Mesendoderm (in vitro differentiated cells): ENCODE measurements at regions not wholly inside any gene's neighbourhood (a gene's known extent, or its start where the extent isn't known, plus 50 kb on each side); places are given as distances from the start of the nearest gene placed in this dataset.

ENCODE experiments used
- DNase-seq: peaks from one replicate; pipeline ENCODE4 v3.0.0; 2013
- H2AK5ac ChIP-seq: 2 replicates; pipeline ENCODE4 v1.6.1; 2013; ENCODE audit warnings: low read length, inconsistent platforms
- H2BK120ac ChIP-seq: 2 replicates; pipeline ENCODE4 v1.6.1; 2013; ENCODE audit warnings: low read depth, mild to moderate bottlenecking, low read length, moderate library complexity, mixed read lengths
- H2BK15ac ChIP-seq: replicated peaks from 2 replicates; pipeline ENCODE4 v1.6.1; 2013; ENCODE audit warnings: low read depth, mild to moderate bottlenecking, moderate library complexity
- H2BK5ac ChIP-seq: 2 replicates; pipeline ENCODE4 v1.6.1; 2013; ENCODE audit warnings: low read length, inconsistent platforms
- H3K18ac ChIP-seq: 2 replicates; pipeline ENCODE4 v1.6.1; 2013; ENCODE audit warnings: mild to moderate bottlenecking, low read length, mixed read lengths
- H3K23ac ChIP-seq: one replicate; pipeline ENCODE4 v1.6.1; 2013; ENCODE audit warnings: low read length
- H3K27ac ChIP-seq: 2 replicates; pipeline ENCODE4 v1.5.1; 2013; ENCODE audit warnings: low read depth, mild to moderate bottlenecking, inconsistent platforms, low read length, moderate library complexity
- H3K27me3 ChIP-seq: 2 replicates; pipeline ENCODE4 v1.6.1; 2013; ENCODE audit warnings: low read length, control low read depth, mild to moderate bottlenecking, inconsistent platforms; ENCODE audit not compliant: insufficient read depth, poor library complexity
- H3K36me3 ChIP-seq: 2 replicates; pipeline ENCODE4 v1.6.1; 2013; ENCODE audit warnings: low read length, inconsistent platforms; ENCODE audit not compliant: control insufficient read depth, insufficient read depth
- H3K4ac ChIP-seq: one replicate; pipeline ENCODE4 v1.6.1; 2013; ENCODE audit warnings: low read depth, mild to moderate bottlenecking, low read length, moderate library complexity
- H3K4me1 ChIP-seq: 2 replicates; pipeline ENCODE4 v1.6.1; 2013; ENCODE audit warnings: low read depth, low read length, inconsistent platforms; ENCODE audit not compliant: control insufficient read depth
- H3K4me2 ChIP-seq: 2 replicates; pipeline ENCODE4 v1.6.1; 2013; ENCODE audit warnings: low read length
- H3K4me3 ChIP-seq: 2 replicates; pipeline ENCODE4 v1.5.1; 2013; ENCODE audit warnings: mild to moderate bottlenecking, low read length
- H3K56ac ChIP-seq: one replicate; pipeline ENCODE4 v1.6.1; 2013; ENCODE audit warnings: low read length
- H3K79me1 ChIP-seq: 2 replicates; pipeline ENCODE4 v1.6.1; 2013; ENCODE audit warnings: low read length, inconsistent platforms
- H3K79me2 ChIP-seq: 2 replicates; pipeline ENCODE4 v1.6.1; 2013; ENCODE audit warnings: mild to moderate bottlenecking, low read length; ENCODE audit not compliant: control insufficient read depth, insufficient read depth
- H3K9ac ChIP-seq: 2 replicates; pipeline ENCODE4 v1.6.1; 2013; ENCODE audit warnings: low read length, inconsistent platforms
- H4K5ac ChIP-seq: one replicate; pipeline ENCODE4 v1.6.1; 2013; ENCODE audit warnings: low read length
- H4K8ac ChIP-seq: one replicate; pipeline ENCODE4 v1.6.1; 2013; ENCODE audit warnings: low read depth, mild to moderate bottlenecking, control low read depth, low read length, moderate library complexity
- WGBS: extraction: QIAGEN DNeasy Blood & Tissue Kit; methylation state at CpG from one replicate; pipeline ENCODE4 v1.1.7; 2013; ENCODE audit warnings: low lambda C conversion rate, missing lambda C conversion rate; ENCODE audit not compliant: insufficient coverage; ENCODE audit errors: extremely low coverage; 5-methylcytosine and 5-hydroxymethylcytosine counted together

- Histone ChIP-seq H3K56ac (no peak overlapping the region), H3K4me1 (no peaks in the 10 kb centered on the region), H3K9ac (no peak overlapping the region), H3K4ac (no peak overlapping the region), H4K8ac (no peak overlapping the region), H3K4me3 (no peak overlapping the region), H3K23ac (no peak overlapping the region), H3K36me3 (no peaks in the 10 kb centered on the region), H3K4me2 (no peak overlapping the region), H3K27me3 (no peaks in the 10 kb centered on the region), H2BK5ac (no peak overlapping the region), H3K27ac (no peak overlapping the region), H2BK120ac (no peak overlapping the region), H2BK15ac (no peak overlapping the region), H3K79me1 (no peaks in the 10 kb centered on the region), H4K5ac (no peak overlapping the region), H3K18ac (no peak overlapping the region), H2AK5ac (no peak overlapping the region), H3K79me2 (no peaks in the 10 kb centered on the region)
- no CpG with 5 or more reads among the region's 4 CpGs for WGBS
- no peak for DNase-seq
Measured at GRCh38 chr20:24406750-24407149, 62.7 kb upstream of the SYNDIG1 start.

DNA sequence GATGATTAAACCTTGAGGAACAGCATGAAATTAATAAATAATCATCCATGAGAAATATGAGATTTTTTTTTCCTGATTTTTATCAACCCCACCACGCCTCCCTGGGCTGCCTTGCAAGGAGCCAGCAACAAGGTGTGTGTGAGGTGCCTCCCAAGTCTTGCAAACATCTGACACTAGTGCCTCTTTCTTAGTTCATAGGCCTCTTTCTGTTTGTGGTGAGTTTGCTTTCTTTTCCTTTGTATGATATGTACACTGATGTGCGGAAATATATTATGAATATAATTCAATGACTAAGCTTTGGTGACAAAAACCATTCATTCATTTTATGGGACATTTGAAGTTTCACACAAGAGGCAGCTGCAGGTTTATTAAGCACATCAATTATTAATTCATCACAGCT is 63.2 kb upstream of the SYNDIG1 start:
- Histone ChIP-seq H3K79me1 (no peaks in the 10 kb centered on the region), H3K4me2 (no peak overlapping the region), H2BK15ac (no peak overlapping the region), H2AK5ac (no peak overlapping the region), H3K4me1 (no peaks in the 10 kb centered on the region), H3K18ac (no peak overlapping the region), H2BK120ac (no peak overlapping the region), H3K79me2 (no peaks in the 10 kb centered on the region), H3K4ac (no peak overlapping the region), H4K5ac (no peak overlapping the region), H3K9ac (no peak overlapping the region), H3K4me3 (no peak overlapping the region), H3K27ac (no peak overlapping the region), H2BK5ac (no peak overlapping the region), H3K36me3 (no peaks in the 10 kb centered on the region), H3K27me3 (no peaks in the 10 kb centered on the region), H4K8ac (no peak overlapping the region), H3K23ac (no peak overlapping the region), H3K56ac (no peak overlapping the region)
- DNase-seq, result no peak
- WGBS, result no CpG with 5 or more reads among the region's 2 CpGs

DNA sequence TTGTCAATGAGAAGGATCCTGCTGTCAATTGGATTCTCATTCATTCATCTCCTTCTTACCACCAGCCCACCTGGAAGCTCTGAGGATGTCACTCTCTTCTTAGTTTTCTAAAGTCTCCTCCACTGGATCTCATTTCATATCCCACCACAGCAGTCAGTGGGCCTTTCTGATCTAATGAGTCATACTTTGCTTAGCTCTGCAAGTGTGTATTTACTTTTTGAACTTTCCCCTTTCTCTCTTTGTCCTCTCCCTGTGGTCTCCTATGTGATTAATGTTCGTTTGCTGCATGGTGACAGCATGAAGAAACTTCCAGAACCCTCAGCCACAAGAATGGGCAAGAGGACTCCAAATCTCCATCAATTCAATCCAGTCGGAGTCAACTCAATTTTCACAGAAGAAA is 63.6 kb upstream of the SYNDIG1 start:
- Histone ChIP-seq H3K27me3 (no peaks in the 10 kb centered on the region), H3K27ac (no peak overlapping the region)

DNA sequence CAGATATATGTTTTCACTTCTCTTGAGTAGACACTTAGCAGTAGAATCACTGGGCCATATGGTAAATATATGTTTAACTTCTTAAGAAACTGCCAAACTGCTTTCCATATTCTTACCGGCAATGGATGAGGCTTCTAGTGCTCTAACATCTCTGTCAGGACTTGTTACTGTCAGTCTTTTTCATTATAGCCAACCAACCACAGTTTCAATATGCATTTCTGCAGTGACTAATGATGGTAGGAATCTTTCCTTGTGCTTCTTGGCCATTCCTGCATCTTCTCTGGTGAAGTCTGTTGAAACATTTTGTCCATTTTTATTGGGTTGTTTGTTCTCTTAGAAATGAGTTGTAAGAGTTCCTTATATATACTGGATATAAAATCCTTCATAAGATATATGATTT is 66.0 kb upstream of the SYNDIG1 start:
- no peaks in the 10 kb centered on the region for H3K79me2 ChIP-seq
- no peak overlapping the region for H2BK120ac ChIP-seq
- no peak for DNase-seq
- no peak overlapping the region for H3K27ac ChIP-seq
- H3K4me3 ChIP-seq, result no peak overlapping the region
- no peak overlapping the region for H3K9ac ChIP-seq
- no peak overlapping the region for H3K4me2 ChIP-seq
- WGBS, result no CpG with 5 or more reads among the region's 1 CpG
- no peak overlapping the region for H3K23ac ChIP-seq
- no peak overlapping the region for H3K4ac ChIP-seq
- no peaks in the 10 kb centered on the region for H3K27me3 ChIP-seq
- no peaks in the 10 kb centered on the region for H3K79me1 ChIP-seq
- no peak overlapping the region for H4K5ac ChIP-seq
- H4K8ac ChIP-seq, result no peak overlapping the region
- no peak overlapping the region for H3K56ac ChIP-seq
- H2AK5ac ChIP-seq, result no peak overlapping the region
- H3K36me3 ChIP-seq, result no peaks in the 10 kb centered on the region
- H2BK15ac ChIP-seq, result no peak overlapping the region
- no peak overlapping the region for H3K18ac ChIP-seq
- H3K4me1 ChIP-seq, result no peaks in the 10 kb centered on the region
- H2BK5ac ChIP-seq, result no peak overlapping the region

More for the DNA sequence above, 63.6 kb upstream of the SYNDIG1 start:
- H2BK5ac ChIP-seq, result no peak overlapping the region
- H3K56ac ChIP-seq, result no peak overlapping the region
- no peak overlapping the region for H4K5ac ChIP-seq
- H3K4me2 ChIP-seq, result no peak overlapping the region
- H3K4ac ChIP-seq, result no peak overlapping the region
- no peak overlapping the region for H3K9ac ChIP-seq
- no peak overlapping the region for H3K18ac ChIP-seq
- WGBS, result no CpG with 5 or more reads among the region's 2 CpGs
- no peaks in the 10 kb centered on the region for H3K36me3 ChIP-seq
- H3K79me2 ChIP-seq, result no peaks in the 10 kb centered on the region
- H4K8ac ChIP-seq, result no peak overlapping the region
- no peak overlapping the region for H2AK5ac ChIP-seq
- no peak for DNase-seq
- H2BK120ac ChIP-seq, result no peak overlapping the region
- no peaks in the 10 kb centered on the region for H3K4me1 ChIP-seq
- no peaks in the 10 kb centered on the region for H3K79me1 ChIP-seq
- no peak overlapping the region for H3K4me3 ChIP-seq
- no peak overlapping the region for H3K23ac ChIP-seq
- no peak overlapping the region for H2BK15ac ChIP-seq

- WGBS, result no CpG with 5 or more reads among the region's 2 CpGs
- DNase-seq, result no peak
- Histone ChIP-seq H3K36me3 (no peaks in the 10 kb centered on the region), H3K56ac (no peak overlapping the region), H2BK15ac (no peak overlapping the region), H3K27ac (no peak overlapping the region), H3K9ac (no peak overlapping the region), H3K4me3 (no peak overlapping the region), H4K5ac (no peak overlapping the region), H3K23ac (no peak overlapping the region), H3K79me2 (no peaks in the 10 kb centered on the region), H3K4me2 (no peak overlapping the region), H3K4ac (no peak overlapping the region), H3K4me1 (no peaks in the 10 kb centered on the region), H3K79me1 (no peaks in the 10 kb centered on the region), H3K18ac (no peak overlapping the region), H4K8ac (no peak overlapping the region), H2BK120ac (no peak overlapping the region), H3K27me3 (no peaks in the 10 kb centered on the region), H2BK5ac (no peak overlapping the region), H2AK5ac (no peak overlapping the region)
Measured at GRCh38 chr20:24402188-24402587, 67.2 kb upstream of the SYNDIG1 start.

GRCh38 chr20:24395151-24395550 is 74.3 kb upstream of the SYNDIG1 start:
- WGBS, result no CpG with 5 or more reads among the region's 7 CpGs
- no peaks in the 10 kb centered on the region for H3K27me3 ChIP-seq
- DNase-seq, result no peak
- H2BK120ac ChIP-seq, result no peak overlapping the region
- no peak overlapping the region for H3K27ac ChIP-seq
- no peak overlapping the region for H3K56ac ChIP-seq
- no peak overlapping the region for H3K9ac ChIP-seq
- H3K23ac ChIP-seq, result no peak overlapping the region
- H2AK5ac ChIP-seq, result no peak overlapping the region
- H3K4me3 ChIP-seq, result no peak overlapping the region
- no peak overlapping the region for H3K4ac ChIP-seq
- H3K4me1 ChIP-seq, result no peaks in the 10 kb centered on the region
- no peaks in the 10 kb centered on the region for H3K36me3 ChIP-seq
- H3K79me2 ChIP-seq, result no peaks in the 10 kb centered on the region
- H2BK15ac ChIP-seq, result no peak overlapping the region
- no peak overlapping the region for H3K4me2 ChIP-seq
- no peak overlapping the region for H4K5ac ChIP-seq
- H2BK5ac ChIP-seq, result no peak overlapping the region
- H3K79me1 ChIP-seq, result no peaks in the 10 kb centered on the region
- no peak overlapping the region for H3K18ac ChIP-seq
- no peak overlapping the region for H4K8ac ChIP-seq
